OCI-LY7 (cell line): ENCODE measurements at regions not wholly inside any gene's neighbourhood (a gene's known extent, or its start where the extent isn't known, plus 50 kb on each side); places are given as distances from the start of the nearest gene placed in this dataset.

ENCODE experiments used
- BruUV-seq: library from RNA; stranded (reverse); fragments of 400-500 nt; replicated peaks from 2 replicates; lab custom pipeline; 2021; lab: Mats Ljungman, UMichigan
- CTCF ChIA-PET: fragments of 300-600 bp; sonication (Branson Sonifier 250); formaldehyde crosslinking; loops from one replicate; lab custom pipeline; 2022; ENCODE audit warnings: antibody characterized with exemption; ENCODE audit not compliant: unreplicated experiment; lab: Charles Lee
- POLR2A ChIA-PET: fragments of 300-600 bp; sonication (Branson Sonifier 250); formaldehyde crosslinking; loops from one replicate; lab custom pipeline; 2022; ENCODE audit warnings: antibody characterized with exemption; lab: Charles Lee
- DNase-seq: peaks from one replicate; pipeline ENCODE4 v3.0.0-alpha.2; 2015; ENCODE audit warnings: low spot score
- H2AFZ ChIP-seq: fragments of 200-600 bp; sonication (generic), shearing (Covaris generic); 2 replicates; pipeline ENCODE4 v1.6.1; 2014; ENCODE audit warnings: mild to moderate bottlenecking, antibody characterized with exemption, low read length, moderate library complexity
- H3K27ac ChIP-seq: fragments of 200-600 bp; sonication (generic); 2 replicates; pipeline ENCODE4 v1.5.1; 2014; ENCODE audit warnings: mixed run types, low read depth, mild to moderate bottlenecking, moderate library complexity, low read length, inconsistent platforms; ENCODE audit not compliant: poor library complexity, severe bottlenecking
- H3K36me3 ChIP-seq: fragments of 200-600 bp; sonication (generic); 2 replicates; pipeline ENCODE4 v1.6.1; 2014; ENCODE audit warnings: mild to moderate bottlenecking, antibody characterized with exemption, low read length, moderate library complexity, mixed read lengths; ENCODE audit not compliant: insufficient read depth
- H3K4me1 ChIP-seq: fragments of 200-600 bp; sonication (generic); 2 replicates; pipeline ENCODE4 v1.5.1; 2014; ENCODE audit warnings: mild to moderate bottlenecking, low read length; ENCODE audit not compliant: insufficient read depth, poor library complexity, severe bottlenecking
- H3K4me2 ChIP-seq: fragments of 200-600 bp; sonication (generic); 2 replicates; pipeline ENCODE4 v1.6.1; 2014; ENCODE audit warnings: mild to moderate bottlenecking, low read length
- H3K4me3 ChIP-seq: fragments of 200-600 bp; sonication (generic); 2 replicates; pipeline ENCODE4 v1.5.1; 2014; ENCODE audit warnings: mild to moderate bottlenecking, low read depth, low read length; ENCODE audit not compliant: poor library complexity, severe bottlenecking
- H3K79me2 ChIP-seq: fragments of 200-600 bp; sonication (generic); 2 replicates; pipeline ENCODE4 v1.6.1; 2016; ENCODE audit warnings: low read depth, mild to moderate bottlenecking, low read length, moderate library complexity, mixed read lengths; ENCODE audit not compliant: insufficient read depth
- H3K9me2 ChIP-seq: fragments of 200-600 bp; sonication (generic); 2 replicates; pipeline ENCODE4 v1.6.1; 2016; ENCODE audit warnings: mild to moderate bottlenecking, low read length, mixed read lengths; ENCODE audit not compliant: insufficient read depth
- H3K9me3 ChIP-seq: fragments of 200-600 bp; sonication (generic); 2 replicates; pipeline ENCODE4 v1.6.1; 2014; ENCODE audit warnings: mild to moderate bottlenecking, mixed run types, low read length, mixed read lengths
- H4K20me1 ChIP-seq: fragments of 200-600 bp; sonication (generic); 2 replicates; pipeline ENCODE4 v1.6.1; 2014; ENCODE audit warnings: mild to moderate bottlenecking, antibody characterized with exemption, low read length, moderate library complexity, mixed read lengths; ENCODE audit not compliant: insufficient read depth
- CTCF ChIP-seq: fragments of 200-600 bp; sonication (generic); conservative IDR thresholded peaks from 2 replicates; pipeline ENCODE4 v1.5.1; 2014; ENCODE audit warnings: mild to moderate bottlenecking, antibody characterized with exemption, low read length, moderate library complexity, mixed read lengths
- EZH2phosphoT487 ChIP-seq: fragments of 200-600 bp; sonication (generic); IDR thresholded peaks from 2 replicates; pipeline ENCODE4 v1.6.1; 2018; ENCODE audit warnings: low read depth, borderline replicate concordance, mild to moderate bottlenecking, mixed run types, antibody characterized with exemption, low read length, moderate library complexity, mixed read lengths
- intact Hi-C: fragments of 100-400 bp; cut with micrococcal nuclease; formaldehyde crosslinking; loops from one replicate; pipeline ENCODE4 v1.10.0; 2022; ENCODE audit not compliant: unreplicated experiment

- H3K9me3 ChIP-seq = no peaks in the 10 kb centered on the region
- H3K4me1 ChIP-seq = no peaks in the 10 kb centered on the region
- no peaks in the 10 kb centered on the region for H4K20me1 ChIP-seq
- no peak overlapping the region for H3K4me2 ChIP-seq
- ChIA-PET POLR2A (interaction anchor here (0.6 kb wide), 1 partner anchor 111 kb away, joined by 4 read pairs; no protein-coding TSS in a partner anchor), CTCF (no interaction called here)
- no peak overlapping the region for H3K27ac ChIP-seq
- TF ChIP-seq EZH2phosphoT487 = no peak
- no peak for TF ChIP-seq CTCF
- H3K36me3 ChIP-seq = no peaks in the 10 kb centered on the region
- no TSS peak for BruUV-seq
- H2AFZ ChIP-seq = no peak overlapping the region
- no peaks in the 10 kb centered on the region for H3K9me2 ChIP-seq
- no peak for DNase-seq
- intact Hi-C loops = no loop called here
- no peaks in the 10 kb centered on the region for H3K79me2 ChIP-seq
- H3K4me3 ChIP-seq = no peak overlapping the region
These were observed 96.5 kb downstream of the HMX1 start for GRCh38 chr4:8775121-8775520.

GRCh38 chr4:8774071-8774470 lies 97.6 kb downstream of the HMX1 start:
- Histone ChIP-seq H3K9me3 (no peaks in the 10 kb centered on the region), H4K20me1 (no peaks in the 10 kb centered on the region), H3K27ac (no peak overlapping the region), H2AFZ (no peak overlapping the region), H3K79me2 (no peaks in the 10 kb centered on the region), H3K4me2 (no peak overlapping the region), H3K9me2 (no peaks in the 10 kb centered on the region), H3K36me3 (no peaks in the 10 kb centered on the region), H3K4me3 (no peak overlapping the region), H3K4me1 (no peaks in the 10 kb centered on the region)
- ChIA-PET POLR2A (no interaction called here), CTCF (no interaction called here)
- BruUV-seq = no TSS peak
- TF ChIP-seq EZH2phosphoT487 = no peak
- no peak for TF ChIP-seq CTCF
- intact Hi-C loops = no loop called here
- DNase-seq = no peak

GRCh38 chr4:8773124-8773931 lies 98.3 kb downstream of the HMX1 start:
- no peaks in the 10 kb centered on the region for H3K36me3 ChIP-seq
- intact Hi-C loops = no loop called here
- H3K4me3 ChIP-seq = no peak overlapping the region
- TF ChIP-seq EZH2phosphoT487 = no peak
- no peak for TF ChIP-seq CTCF
- ChIA-PET POLR2A (no interaction called here), CTCF (no interaction called here)
- no peak overlapping the region for H3K27ac ChIP-seq
- no peaks in the 10 kb centered on the region for H3K79me2 ChIP-seq
- no peaks in the 10 kb centered on the region for H3K9me2 ChIP-seq
- BruUV-seq = no TSS peak
- H2AFZ ChIP-seq = no peak overlapping the region
- H3K9me3 ChIP-seq = no peaks in the 10 kb centered on the region
- H4K20me1 ChIP-seq = no peaks in the 10 kb centered on the region
- no peak for DNase-seq
- H3K4me1 ChIP-seq = no peaks in the 10 kb centered on the region
- H3K4me2 ChIP-seq = no peak overlapping the region
